Gastroesophageal sphincter (tissue), 3 donors: ENCODE measurements at regions not wholly inside any gene's neighbourhood (a gene's known extent, or its start where the extent isn't known, plus 50 kb on each side); places are given as distances from the start of the nearest gene placed in this dataset.

ENCODE experiments used
- EP300 ChIP-seq: sonication (generic); formaldehyde crosslinking; IDR thresholded peaks from one replicate; pipeline ENCODE4 v1.6.1; 2017; ENCODE audit warnings: antibody characterized with exemption, mild to moderate bottlenecking
- POLR2AphosphoS5 ChIP-seq: sonication (generic); formaldehyde crosslinking; IDR thresholded peaks from one replicate; pipeline ENCODE4 v1.6.1; 2017; ENCODE audit warnings: antibody characterized with exemption
- TF ChIP-seq, protein P1 (sequence below), 4 experiments: fragments of 200-600 bp in 2 of 4; fragments of 450-650 bp in 2 of 4; sonication (generic) in 1 of 4; IDR thresholded peaks; one replicate each; pipeline ENCODE4 v1.5.1; 2017 to 2019; ENCODE audit warnings: antibody characterized with exemption in 4 of 4, mild to moderate bottlenecking in 2 of 4, moderate library complexity in 2 of 4

DNA sequence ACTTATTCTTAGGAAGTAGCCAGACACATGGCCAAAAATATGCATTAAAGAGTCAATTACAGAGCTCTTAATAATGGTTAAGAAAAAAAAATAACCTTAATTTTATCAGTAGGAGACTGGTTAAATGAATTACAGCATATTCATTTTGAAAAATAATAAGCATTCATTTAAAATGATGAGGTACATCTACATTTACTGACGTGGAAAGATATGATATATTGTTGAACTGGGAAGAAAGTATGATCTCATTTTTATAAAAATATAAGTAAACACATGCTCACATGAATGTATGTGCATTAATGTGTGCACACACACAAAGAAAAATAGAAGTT, 250.3 kb downstream of the ENC1 start:
- no peak for TF ChIP-seq EP300
- TF ChIP-seq, protein P1, sequence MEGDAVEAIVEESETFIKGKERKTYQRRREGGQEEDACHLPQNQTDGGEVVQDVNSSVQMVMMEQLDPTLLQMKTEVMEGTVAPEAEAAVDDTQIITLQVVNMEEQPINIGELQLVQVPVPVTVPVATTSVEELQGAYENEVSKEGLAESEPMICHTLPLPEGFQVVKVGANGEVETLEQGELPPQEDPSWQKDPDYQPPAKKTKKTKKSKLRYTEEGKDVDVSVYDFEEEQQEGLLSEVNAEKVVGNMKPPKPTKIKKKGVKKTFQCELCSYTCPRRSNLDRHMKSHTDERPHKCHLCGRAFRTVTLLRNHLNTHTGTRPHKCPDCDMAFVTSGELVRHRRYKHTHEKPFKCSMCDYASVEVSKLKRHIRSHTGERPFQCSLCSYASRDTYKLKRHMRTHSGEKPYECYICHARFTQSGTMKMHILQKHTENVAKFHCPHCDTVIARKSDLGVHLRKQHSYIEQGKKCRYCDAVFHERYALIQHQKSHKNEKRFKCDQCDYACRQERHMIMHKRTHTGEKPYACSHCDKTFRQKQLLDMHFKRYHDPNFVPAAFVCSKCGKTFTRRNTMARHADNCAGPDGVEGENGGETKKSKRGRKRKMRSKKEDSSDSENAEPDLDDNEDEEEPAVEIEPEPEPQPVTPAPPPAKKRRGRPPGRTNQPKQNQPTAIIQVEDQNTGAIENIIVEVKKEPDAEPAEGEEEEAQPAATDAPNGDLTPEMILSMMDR (IDR thresholded peaks at IDR 0.05), result no peak
- TF ChIP-seq POLR2AphosphoS5, result no peak
